HEK293 (cell line): ENCODE measurements at regions not wholly inside any gene's neighbourhood (a gene's known extent, or its start where the extent isn't known, plus 50 kb on each side); places are given as distances from the start of the nearest gene placed in this dataset.

Source experiments
- CTCF ChIA-PET: fragments of 350-600 bp; formaldehyde crosslinking; extraction: SDS; loops from one replicate; lab custom pipeline; 2021; ENCODE audit warnings: antibody characterized with exemption; lab: Yijun Ruan, JAX
- POLR2A ChIA-PET: fragments of 300-600 bp; formaldehyde crosslinking; extraction: SDS; loops from one replicate; lab custom pipeline; 2020; ENCODE audit warnings: antibody characterized with exemption, inconsistent platforms; lab: Yijun Ruan, JAX
- H3K27ac ChIP-seq: fragments of 200-500 bp; sonication (Bioruptor generic); 2 replicates; pipeline ENCODE4 v1.5.1; 2014; ENCODE audit warnings: low read depth, low read length, control low read depth, inconsistent platforms; ENCODE audit errors: extremely low read depth
- H3K36me3 ChIP-seq, 2 experiments: fragments of 200-500 bp in 1 of 2; sonication (Bioruptor generic) in 1 of 2; 1 replicate in 1 of 2; 2 replicates in 1 of 2; pipeline ENCODE4 v1.5.1; 2014 to 2017; ENCODE audit warnings: inconsistent platforms in 2 of 2, low read length in 2 of 2; ENCODE audit not compliant: control insufficient read depth in 2 of 2, insufficient read depth in 1 of 2
- H3K4me1 ChIP-seq: fragments of 200-500 bp; sonication (Bioruptor generic); 2 replicates; pipeline ENCODE4 v1.5.1; 2014; ENCODE audit warnings: mild to moderate bottlenecking, low read length, inconsistent platforms; ENCODE audit not compliant: control insufficient read depth, insufficient read depth
- H3K4me3 ChIP-seq: 2 replicates; pipeline ENCODE4 v1.5.1; 2011; ENCODE audit warnings: low read depth, mild to moderate bottlenecking, control low read depth, low read length, moderate library complexity
- H3K9me3 ChIP-seq: fragments of 200-500 bp; sonication (Bioruptor generic); 2 replicates; pipeline ENCODE4 v1.5.1; 2014; ENCODE audit warnings: low read depth, low read length, inconsistent platforms; ENCODE audit not compliant: control insufficient read depth, insufficient read depth
- FEZF1 ChIP-seq: fragments of 450-650 bp; formaldehyde crosslinking; IDR thresholded peaks from 2 replicates; pipeline ENCODE4 v1.5.1; 2016; ENCODE audit warnings: missing biosample characterization, missing genetic modification characterization
- GLIS2 ChIP-seq: fragments of 450-650 bp; formaldehyde crosslinking; IDR thresholded peaks from 2 replicates; pipeline ENCODE4 v1.5.1; 2016; ENCODE audit warnings: missing biosample characterization, missing genetic modification characterization
- KLF1 ChIP-seq: fragments of 450-650 bp; formaldehyde crosslinking; IDR thresholded peaks from 2 replicates; pipeline ENCODE4 v1.5.1; 2016; ENCODE audit warnings: missing biosample characterization, missing genetic modification characterization
- KLF10 ChIP-seq: fragments of 450-650 bp; IDR thresholded peaks from 2 replicates; pipeline ENCODE4 v1.5.1; 2018; ENCODE audit warnings: missing biosample characterization, mild to moderate bottlenecking, missing genetic modification characterization
- MYNN ChIP-seq: fragments of 450-650 bp; formaldehyde crosslinking; IDR thresholded peaks from 2 replicates; pipeline ENCODE4 v1.5.1; 2016; ENCODE audit warnings: missing biosample characterization, missing genetic modification characterization, borderline replicate concordance
- PRDM1 ChIP-seq: fragments of 450-650 bp; formaldehyde crosslinking; IDR thresholded peaks from 2 replicates; pipeline ENCODE4; 2016; ENCODE audit warnings: missing biosample characterization, missing genetic modification characterization
- SETDB1 ChIP-seq: IDR thresholded peaks from one replicate; pipeline ENCODE4 v1.6.1; 2017; ENCODE audit warnings: mild to moderate bottlenecking, low read length, moderate library complexity, mixed read lengths; ENCODE audit not compliant: insufficient read length
- SP3 ChIP-seq: fragments of 450-650 bp; formaldehyde crosslinking; IDR thresholded peaks from 2 replicates; pipeline ENCODE4 v1.5.1; 2016; ENCODE audit warnings: missing biosample characterization, missing genetic modification characterization
- SP7 ChIP-seq: fragments of 450-650 bp; formaldehyde crosslinking; IDR thresholded peaks from 2 replicates; pipeline ENCODE4 v1.5.1; 2016; ENCODE audit warnings: missing biosample characterization, missing genetic modification characterization
- ZNF10 ChIP-seq: fragments of 450-650 bp; formaldehyde crosslinking; IDR thresholded peaks from 2 replicates; pipeline ENCODE4 v1.5.1; 2017; ENCODE audit warnings: missing biosample characterization, missing genetic modification characterization
- ZNF112 ChIP-seq: fragments of 450-650 bp; formaldehyde crosslinking; IDR thresholded peaks from 2 replicates; pipeline ENCODE4 v1.5.0; 2017; ENCODE audit warnings: missing biosample characterization, missing genetic modification characterization
- ZNF157 ChIP-seq: fragments of 450-650 bp; formaldehyde crosslinking; IDR thresholded peaks from 2 replicates; pipeline ENCODE4 v1.5.1; 2016; ENCODE audit warnings: missing biosample characterization, missing genetic modification characterization
- ZNF274 ChIP-seq, 2 experiments: fragments of 200-500 bp in 1 of 2; fragments of 450-650 bp in 1 of 2; sonication (Bioruptor generic) in 1 of 2; formaldehyde crosslinking in 1 of 2; IDR thresholded peaks; 2 replicates each; pipeline versions ENCODE4 v1.5.1 to v1.6.1; 2014 to 2016; ENCODE audit warnings: borderline replicate concordance in 1 of 2, inconsistent platforms in 1 of 2, low read length in 1 of 2, missing biosample characterization in 1 of 2, missing genetic modification characterization in 1 of 2
- ZNF341 ChIP-seq: fragments of 450-650 bp; formaldehyde crosslinking; IDR thresholded peaks from 2 replicates; pipeline ENCODE4; 2016; ENCODE audit warnings: low read depth, missing biosample characterization, missing genetic modification characterization
- ZNF48 ChIP-seq: fragments of 450-650 bp; formaldehyde crosslinking; IDR thresholded peaks from 2 replicates; pipeline ENCODE4 v1.5.1; 2016; ENCODE audit warnings: missing biosample characterization, missing genetic modification characterization
- ZNF548 ChIP-seq: fragments of 450-650 bp; formaldehyde crosslinking; IDR thresholded peaks from 2 replicates; pipeline ENCODE4 v1.5.1; 2016; ENCODE audit warnings: missing biosample characterization, missing genetic modification characterization
- ZNF549 ChIP-seq: fragments of 450-650 bp; IDR thresholded peaks from 2 replicates; pipeline ENCODE4 v1.5.1; 2018; ENCODE audit warnings: missing biosample characterization, missing genetic modification characterization, mild to moderate bottlenecking, inconsistent platforms, moderate library complexity
- ZNF596 ChIP-seq: fragments of 450-650 bp; IDR thresholded peaks from 2 replicates; pipeline ENCODE4 v1.5.0; 2018; ENCODE audit warnings: missing biosample characterization, mild to moderate bottlenecking, missing genetic modification characterization, moderate library complexity
- ZNF677 ChIP-seq: fragments of 450-650 bp; IDR thresholded peaks from 2 replicates; pipeline ENCODE4 v1.5.0; 2018; ENCODE audit warnings: missing biosample characterization, mild to moderate bottlenecking, missing genetic modification characterization, moderate library complexity
- ZNF701 ChIP-seq: fragments of 450-650 bp; formaldehyde crosslinking; IDR thresholded peaks from 2 replicates; pipeline ENCODE4 v1.5.1; 2016; ENCODE audit warnings: missing biosample characterization, missing genetic modification characterization
- ZNF704 ChIP-seq: fragments of 450-650 bp; formaldehyde crosslinking; IDR thresholded peaks from 2 replicates; pipeline ENCODE4 v1.5.1; 2016; ENCODE audit warnings: missing biosample characterization, missing genetic modification characterization
- ZNF768 ChIP-seq: fragments of 450-650 bp; formaldehyde crosslinking; IDR thresholded peaks from 2 replicates; pipeline ENCODE4 v1.5.1; 2018; ENCODE audit warnings: missing biosample characterization, mild to moderate bottlenecking, missing genetic modification characterization
- ZNF777 ChIP-seq: fragments of 450-650 bp; formaldehyde crosslinking; IDR thresholded peaks from 2 replicates; pipeline ENCODE4 v1.5.1; 2017; ENCODE audit warnings: missing biosample characterization, missing genetic modification characterization, borderline replicate concordance
- ZNF785 ChIP-seq: fragments of 450-650 bp; formaldehyde crosslinking; IDR thresholded peaks from 2 replicates; pipeline ENCODE4 v1.5.1; 2016; ENCODE audit warnings: missing biosample characterization, missing genetic modification characterization
- ZNF830 ChIP-seq: fragments of 450-650 bp; IDR thresholded peaks from 2 replicates; pipeline ENCODE4 v1.5.0; 2018; ENCODE audit warnings: missing biosample characterization, missing genetic modification characterization, low read depth, mild to moderate bottlenecking, moderate library complexity
- ZSCAN30 ChIP-seq: fragments of 450-650 bp; IDR thresholded peaks from 2 replicates; pipeline ENCODE4 v1.5.1; 2018; ENCODE audit warnings: missing biosample characterization, mild to moderate bottlenecking, missing genetic modification characterization, moderate library complexity
- ZSCAN5A ChIP-seq: fragments of 450-650 bp; formaldehyde crosslinking; IDR thresholded peaks from 2 replicates; pipeline ENCODE4 v1.5.1; 2016; ENCODE audit warnings: missing biosample characterization, missing genetic modification characterization
- TF ChIP-seq, protein P1 (sequence below): fragments of 450-650 bp; formaldehyde crosslinking; IDR thresholded peaks from 2 replicates; pipeline ENCODE4 v1.5.1; 2017; ENCODE audit warnings: missing biosample characterization, missing genetic modification characterization
- TF ChIP-seq, protein P2 (sequence below): fragments of 450-650 bp; formaldehyde crosslinking; IDR thresholded peaks from 2 replicates; pipeline ENCODE4 v1.5.1; 2016; ENCODE audit warnings: missing biosample characterization, missing genetic modification characterization

DNA sequence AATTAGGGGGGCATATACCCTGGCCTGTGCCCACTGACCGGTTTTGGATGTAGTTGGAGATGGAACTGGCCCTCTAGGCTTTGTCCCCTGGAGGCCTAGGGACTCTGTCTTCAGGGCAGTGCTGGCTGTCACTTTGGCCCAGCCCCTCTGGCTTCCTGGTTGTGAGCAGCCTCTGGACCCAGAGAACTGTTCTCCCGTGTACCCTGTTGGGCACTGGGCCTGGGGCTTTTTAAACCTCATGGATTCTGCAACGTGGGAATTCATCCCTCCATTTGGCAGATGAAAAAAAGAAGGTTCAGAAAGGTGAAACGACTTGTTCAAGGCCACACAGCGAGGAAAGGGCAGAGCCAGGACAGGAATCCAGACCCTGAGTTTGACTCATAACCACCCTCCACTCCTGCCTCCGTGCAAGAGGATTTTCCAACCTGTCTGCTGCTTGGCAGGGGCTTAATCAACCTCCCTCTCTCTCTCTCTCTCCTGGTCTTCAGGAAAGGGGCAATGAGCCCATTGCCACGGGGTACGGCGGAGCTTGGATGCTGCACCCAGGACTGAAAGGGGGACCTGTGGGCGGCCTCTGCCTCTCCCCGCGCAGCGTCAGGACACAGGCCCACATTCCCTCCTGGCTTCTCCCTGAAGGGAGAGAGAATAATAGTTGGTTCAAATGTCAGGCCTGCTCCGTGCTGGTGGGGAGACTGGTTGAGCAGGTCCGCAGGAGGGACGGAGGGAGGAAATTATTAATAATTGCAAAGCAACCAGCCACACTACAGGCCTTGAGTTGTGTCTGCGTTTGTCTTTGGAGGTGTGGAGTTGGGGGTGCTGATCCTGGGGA lies 56.0 kb downstream of the CEBPB start (continued):
- TF ChIP-seq ZNF549 (tag by site-specific recombination) (no peak), KLF10 (tag by site-specific recombination) (no peak), ZNF677 (tag by site-specific recombination) (no peak), ZNF596 (no peak), ZNF548 (no peak), MYNN (tag by site-specific recombination) (no peak), ZNF48 (tag by site-specific recombination) (no peak), ZNF768 (no peak), ZNF274 (IDR thresholded peaks at IDR 0.05; ENCODE audit: low read length) (no peak), ZNF274 (tag by site-specific recombination; IDR thresholded peaks at IDR 0.05; ENCODE audit: borderline replicate concordance) (no peak), GLIS2 (tag by site-specific recombination) (no peak), ZNF10 (tag by site-specific recombination) (no peak), ZNF777 (no peak)

GRCh38 chr20:50247196-50248094 lies 56.8 kb downstream of the CEBPB start:
- H3K4me1 ChIP-seq: no peaks in the 10 kb centered on the region
- H3K9me3 ChIP-seq: no peaks in the 10 kb centered on the region
- no peak overlapping the region for H3K27ac ChIP-seq
- ChIA-PET POLR2A (no interaction called here), CTCF (no interaction called here)
- no peak overlapping the region for H3K4me3 ChIP-seq
- no peaks in the 10 kb centered on the region for H3K36me3 ChIP-seq
- TF ChIP-seq KLF1 (peak; percentile 48; the same call in 1 of the 2 replicates), ZSCAN5A (tag by site-specific recombination) (no peak), ZNF112 (no peak), SP3 (tag by site-specific recombination) (no peak), PRDM1 (no peak), ZNF830 (tag by site-specific recombination) (no peak), ZNF341 (peak; percentile 64), SP7 (tag by site-specific recombination) (no peak), ZNF157 (no peak), ZNF701 (tag by site-specific recombination) (no peak), ZNF704 (tag by site-specific recombination) (no peak), ZNF785 (tag by site-specific recombination) (no peak), ZSCAN30 (no peak), FEZF1 (tag by site-specific recombination) (no peak), SETDB1 (no peak)
- TF ChIP-seq, protein P1, sequence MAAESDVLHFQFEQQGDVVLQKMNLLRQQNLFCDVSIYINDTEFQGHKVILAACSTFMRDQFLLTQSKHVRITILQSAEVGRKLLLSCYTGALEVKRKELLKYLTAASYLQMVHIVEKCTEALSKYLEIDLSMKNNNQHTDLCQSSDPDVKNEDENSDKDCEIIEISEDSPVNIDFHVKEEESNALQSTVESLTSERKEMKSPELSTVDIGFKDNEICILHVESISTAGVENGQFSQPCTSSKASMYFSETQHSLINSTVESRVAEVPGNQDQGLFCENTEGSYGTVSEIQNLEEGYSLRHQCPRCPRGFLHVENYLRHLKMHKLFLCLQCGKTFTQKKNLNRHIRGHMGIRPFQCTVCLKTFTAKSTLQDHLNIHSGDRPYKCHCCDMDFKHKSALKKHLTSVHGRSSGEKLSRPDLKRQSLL: no peak
- TF ChIP-seq, protein P2, sequence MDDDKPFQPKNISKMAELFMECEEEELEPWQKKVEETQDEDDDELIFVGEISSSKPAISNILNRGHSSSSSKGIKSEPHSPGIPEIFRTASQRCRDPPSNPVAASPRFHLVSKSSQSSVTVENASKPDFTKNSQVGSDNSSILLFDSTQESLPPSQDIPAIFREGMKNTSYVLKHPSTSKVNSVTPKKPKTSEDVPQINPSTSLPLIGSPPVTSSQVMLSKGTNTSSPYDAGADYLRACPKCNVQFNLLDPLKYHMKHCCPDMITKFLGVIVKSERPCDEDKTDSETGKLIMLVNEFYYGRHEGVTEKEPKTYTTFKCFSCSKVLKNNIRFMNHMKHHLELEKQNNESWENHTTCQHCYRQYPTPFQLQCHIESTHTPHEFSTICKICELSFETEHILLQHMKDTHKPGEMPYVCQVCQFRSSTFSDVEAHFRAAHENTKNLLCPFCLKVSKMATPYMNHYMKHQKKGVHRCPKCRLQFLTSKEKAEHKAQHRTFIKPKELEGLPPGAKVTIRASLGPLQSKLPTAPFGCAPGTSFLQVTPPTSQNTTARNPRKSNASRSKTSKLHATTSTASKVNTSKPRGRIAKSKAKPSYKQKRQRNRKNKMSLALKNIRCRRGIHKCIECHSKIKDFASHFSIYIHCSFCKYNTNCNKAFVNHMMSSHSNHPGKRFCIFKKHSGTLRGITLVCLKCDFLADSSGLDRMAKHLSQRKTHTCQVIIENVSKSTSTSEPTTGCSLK (tag by site-specific recombination): no peak
